NOMO-1 treated with dmso at 0.1 percent for 144 hours (cell line): ENCODE measurements at regions not wholly inside any gene's neighbourhood (a gene's known extent, or its start where the extent isn't known, plus 50 kb on each side); places are given as distances from the start of the nearest gene placed in this dataset.
"Not testable (repeated sequence)": the region's sequence is repeated elsewhere in the genome, so short reads cannot be mapped to it uniquely, and the experiment has no call there.

Source experiments
- DNase-seq: peaks from one replicate; lab custom pipeline; 2025; ENCODE audit not compliant: unreplicated experiment; lab: John Stamatoyannopoulos, UW

DNA sequence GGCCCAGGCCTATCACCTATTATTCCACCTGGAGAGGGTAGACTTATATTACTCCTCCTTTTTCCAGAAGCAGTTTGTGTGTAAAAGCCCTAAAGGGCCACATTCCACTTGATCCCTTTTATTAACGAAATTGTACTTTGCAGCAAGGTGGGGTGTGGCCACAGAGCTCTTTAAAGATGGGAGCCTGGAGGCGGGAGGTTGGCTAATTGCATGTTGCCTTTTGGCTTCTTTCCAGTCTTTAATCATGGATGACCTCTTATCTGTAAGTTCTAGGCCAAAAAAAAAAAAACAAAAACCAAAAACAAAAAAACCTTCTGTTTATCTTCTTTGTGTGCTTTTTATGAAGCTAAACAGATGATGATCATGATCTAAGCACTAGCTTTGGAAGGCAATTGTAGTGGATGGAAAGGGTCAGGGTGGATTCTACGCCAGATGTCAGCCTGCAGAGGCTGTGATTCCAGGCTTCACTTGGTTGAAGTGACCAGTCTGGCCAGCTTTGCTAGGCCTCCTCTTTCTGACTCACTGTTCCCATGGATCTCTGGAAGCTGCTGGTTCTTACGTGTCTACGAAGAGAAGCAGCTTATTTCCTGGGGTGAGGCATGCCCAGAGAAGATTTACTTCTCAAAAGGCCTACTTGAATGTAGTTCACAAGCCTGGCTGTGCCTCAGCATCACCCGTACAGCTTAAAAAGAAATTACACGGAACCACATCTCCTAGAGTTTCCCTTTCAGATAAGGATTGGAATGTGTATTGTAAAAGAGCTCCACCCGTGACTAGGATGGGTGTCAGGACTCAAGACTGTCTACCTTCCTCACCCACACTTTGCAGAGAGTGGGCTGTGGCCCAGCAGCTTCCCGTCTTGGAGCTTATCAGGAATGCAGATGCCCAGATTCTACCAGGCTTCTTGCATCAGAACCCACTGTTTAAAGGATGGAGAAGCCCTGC lies 330.9 kb upstream of the C2CD4B start:
- no peak for DNase-seq

DNA sequence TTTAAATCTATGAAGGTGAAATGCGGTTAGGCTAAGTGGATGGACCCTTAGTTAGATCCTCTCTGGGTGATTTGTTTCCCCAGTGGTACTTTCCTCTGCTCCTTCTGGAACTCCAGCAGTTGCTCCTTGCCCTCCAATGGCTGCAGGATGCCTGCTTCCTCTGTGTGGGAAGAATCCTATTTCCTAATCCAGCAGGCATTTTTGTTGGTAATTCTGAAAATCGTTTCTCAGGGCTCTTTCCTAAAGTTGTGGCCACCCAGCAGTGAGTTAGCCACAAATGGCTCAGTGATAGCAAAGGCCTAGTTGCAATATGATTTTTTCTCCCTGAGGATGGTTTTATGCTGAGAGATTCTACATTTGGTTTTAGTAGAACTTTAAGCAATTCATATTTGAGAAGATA lies 332.3 kb upstream of the C2CD4B start:
- DNase-seq = no peak

DNA sequence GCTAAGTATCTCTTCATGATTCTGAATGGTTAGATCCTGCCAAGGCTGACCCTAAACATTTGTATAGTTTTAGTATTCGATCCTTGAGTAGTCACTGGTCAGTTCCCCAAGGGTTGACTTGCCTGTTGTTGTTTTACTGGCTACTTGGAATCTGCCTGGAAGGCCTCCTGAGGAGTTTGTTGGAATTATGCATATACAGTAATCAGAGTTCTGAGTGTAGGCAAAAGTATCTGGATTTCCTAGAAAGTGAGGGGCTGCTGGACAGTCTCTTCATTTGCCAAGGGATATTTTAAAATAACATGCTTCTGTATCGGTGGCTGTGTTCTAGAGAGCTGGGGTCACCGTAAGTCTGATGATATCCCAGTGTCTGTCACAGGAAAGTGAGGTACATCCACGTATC lies 333.2 kb upstream of the C2CD4B start:
- DNase-seq = no peak

DNA sequence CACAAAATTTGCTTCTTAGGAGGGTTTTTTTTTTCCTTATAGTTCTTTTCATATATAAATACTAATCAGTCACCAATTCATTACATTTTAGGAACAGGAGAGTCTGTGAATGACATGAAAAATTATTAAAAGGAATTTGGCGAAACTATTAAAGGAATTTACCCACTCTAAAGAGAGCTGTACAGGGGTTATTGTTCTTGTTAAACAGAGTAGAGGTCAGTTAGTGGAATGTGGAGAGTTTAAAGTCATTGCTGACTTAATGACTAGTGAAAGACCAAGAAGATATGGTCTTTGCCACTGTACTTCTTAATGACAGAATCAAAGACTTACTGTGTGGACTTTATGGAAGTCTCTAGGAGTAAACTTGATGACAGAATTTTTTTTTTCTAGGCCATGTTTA lies 333.6 kb upstream of the C2CD4B start:
- no peak for DNase-seq

DNA sequence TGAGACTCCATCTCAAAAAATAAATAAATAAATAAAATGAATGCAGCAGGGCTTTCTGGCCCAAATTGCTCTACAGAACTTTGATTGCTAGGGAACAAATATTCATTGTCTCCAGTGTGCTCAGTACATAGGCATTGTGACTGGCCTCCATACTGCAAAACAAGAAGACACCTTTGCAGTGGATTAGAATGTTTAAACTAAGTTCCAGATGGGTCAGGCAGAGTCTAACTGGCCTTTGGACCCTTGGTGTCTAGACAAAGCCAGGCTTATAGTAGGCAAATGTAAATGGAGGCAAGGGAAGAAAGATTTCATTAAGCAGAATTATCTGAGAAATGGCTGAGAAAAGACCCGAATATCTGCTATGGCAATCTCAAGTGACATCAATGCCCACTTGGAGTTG lies 335.2 kb upstream of the C2CD4B start:
- no peak for DNase-seq

DNA sequence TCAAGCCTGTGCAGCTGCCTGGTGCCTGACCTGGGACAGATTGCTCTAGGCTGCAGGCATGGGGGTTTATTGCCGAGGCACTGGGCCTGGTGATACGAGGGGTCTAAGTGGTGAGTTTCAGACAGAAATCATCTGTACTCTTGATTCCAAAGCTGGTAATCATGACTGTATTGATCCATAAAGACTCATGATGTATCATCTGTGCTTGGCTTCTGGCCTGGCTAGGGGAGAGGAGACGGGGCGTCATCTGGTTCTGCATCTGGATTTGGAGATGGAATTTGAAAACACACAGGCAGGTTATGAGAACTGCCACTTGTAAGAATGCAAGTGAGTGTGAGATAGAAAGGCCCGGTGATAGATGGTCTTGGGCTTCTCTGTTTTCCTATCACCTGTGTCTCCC lies 337.4 kb upstream of the C2CD4B start:
- no peak for DNase-seq

DNA sequence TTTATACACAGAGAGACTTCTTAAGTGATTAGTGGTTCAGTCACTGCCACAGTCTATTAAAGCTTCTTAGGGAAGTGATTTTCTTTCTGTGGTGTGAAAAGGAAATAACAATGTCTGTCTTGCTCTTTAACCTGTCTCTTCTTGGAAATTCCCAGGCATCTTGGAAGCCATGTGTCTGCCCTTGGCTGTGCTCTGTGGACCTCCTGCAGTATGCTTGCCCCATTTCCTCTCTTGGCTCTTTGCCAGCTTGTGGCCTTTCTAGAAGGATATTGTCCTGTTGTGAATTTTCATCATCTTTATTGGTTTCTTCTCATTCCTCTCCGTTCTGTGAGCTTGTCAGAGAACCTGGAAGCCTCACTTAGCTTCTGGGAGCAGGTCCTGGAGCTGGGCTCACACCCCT lies 338.4 kb upstream of the C2CD4B start:
- no peak for DNase-seq

DNA sequence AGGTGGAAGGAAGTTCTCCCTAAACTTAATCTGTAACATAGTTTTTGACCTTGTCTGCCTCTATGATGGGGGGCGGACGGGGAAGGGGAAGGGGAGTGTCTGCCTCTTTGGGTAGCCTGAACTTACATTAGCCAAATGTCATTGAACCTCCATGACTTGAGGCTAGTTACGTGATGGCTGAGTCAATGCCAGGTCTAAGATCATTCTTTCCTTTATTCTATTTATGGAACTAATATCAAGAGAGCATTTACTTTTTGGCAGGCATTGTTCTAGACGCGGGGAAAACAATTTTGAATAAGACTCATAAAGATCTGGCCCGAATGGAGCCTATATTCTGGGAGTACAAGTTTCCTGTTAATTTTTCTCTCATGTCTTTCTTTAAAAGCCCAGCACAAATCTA lies 340.7 kb upstream of the C2CD4B start:
- DNase-seq = no peak

DNA sequence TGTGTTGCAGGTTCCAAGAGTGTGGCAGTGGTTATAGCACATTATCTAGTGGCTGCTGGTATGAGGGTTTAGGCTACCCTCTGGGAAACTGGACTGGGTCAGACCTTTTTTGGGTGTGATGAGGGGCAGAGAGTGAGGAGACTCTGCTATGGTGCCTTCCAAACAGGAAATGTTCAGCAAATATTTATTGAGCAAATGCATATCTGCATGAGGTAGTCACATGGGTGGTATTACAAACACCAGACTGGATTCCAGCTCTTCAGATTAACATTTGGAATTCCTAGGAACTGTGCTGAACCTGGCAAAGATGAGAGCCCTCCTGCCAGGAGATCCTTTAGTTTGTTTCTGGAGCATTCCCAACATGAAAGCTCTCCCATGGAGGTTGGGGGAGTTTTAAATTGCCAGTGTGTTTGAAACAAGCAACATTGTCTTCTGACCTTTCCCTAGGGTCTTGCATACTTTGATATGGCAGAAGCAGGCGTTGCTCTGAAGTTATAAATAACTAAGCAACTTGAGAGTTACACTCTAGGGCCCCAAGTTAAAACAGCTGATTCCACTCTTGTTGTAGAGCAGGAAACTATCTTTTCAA lies 341.2 kb upstream of the C2CD4B start:
- no peak for DNase-seq

DNA sequence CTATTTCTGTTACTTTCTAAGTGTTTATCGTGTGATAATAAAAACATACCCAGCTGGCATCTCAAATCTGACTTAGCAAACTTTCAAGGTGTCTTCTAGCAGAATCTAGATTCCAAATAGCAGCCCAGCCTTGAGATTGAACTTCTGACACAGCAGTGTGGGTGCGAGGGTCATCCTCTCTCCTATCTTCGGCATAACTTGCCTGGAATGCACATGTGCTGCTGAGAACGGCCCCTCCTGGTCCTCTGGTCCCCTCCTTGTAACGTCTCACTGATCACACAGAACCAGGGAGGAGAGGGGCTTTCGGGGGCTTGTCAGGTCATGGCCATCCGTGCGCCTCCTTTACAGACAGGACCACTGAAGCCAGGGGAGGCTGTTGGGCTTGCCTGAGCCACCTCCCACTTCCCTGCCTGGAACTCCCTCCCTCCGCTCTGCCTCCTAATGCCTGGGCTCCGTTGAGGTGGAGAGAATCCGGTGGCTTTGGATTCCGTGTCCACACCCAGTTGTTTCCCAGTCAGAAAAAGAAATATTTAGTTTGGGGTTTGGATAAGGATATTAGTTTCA lies 344.4 kb upstream of the C2CD4B start:
- no peak for DNase-seq

DNA sequence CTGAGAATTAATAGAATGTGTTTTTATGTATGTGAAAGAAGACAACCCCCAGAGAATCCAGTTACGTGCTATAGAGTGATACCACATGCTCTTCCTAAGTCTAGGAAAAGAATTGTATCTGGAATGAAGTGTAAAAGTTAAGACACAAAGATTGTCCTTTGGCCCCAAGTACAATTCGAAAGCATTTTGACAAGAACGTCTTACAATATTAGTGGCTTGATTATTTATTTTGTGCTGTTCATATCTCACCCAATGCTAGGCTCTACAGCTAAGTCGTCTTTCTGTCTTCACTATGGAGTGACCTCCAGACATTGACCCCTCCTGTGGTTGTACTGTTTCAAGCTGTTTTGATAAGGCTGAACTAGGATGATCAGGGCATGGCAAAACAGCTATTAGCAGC lies 345.7 kb upstream of the C2CD4B start:
- no peak for DNase-seq

DNA sequence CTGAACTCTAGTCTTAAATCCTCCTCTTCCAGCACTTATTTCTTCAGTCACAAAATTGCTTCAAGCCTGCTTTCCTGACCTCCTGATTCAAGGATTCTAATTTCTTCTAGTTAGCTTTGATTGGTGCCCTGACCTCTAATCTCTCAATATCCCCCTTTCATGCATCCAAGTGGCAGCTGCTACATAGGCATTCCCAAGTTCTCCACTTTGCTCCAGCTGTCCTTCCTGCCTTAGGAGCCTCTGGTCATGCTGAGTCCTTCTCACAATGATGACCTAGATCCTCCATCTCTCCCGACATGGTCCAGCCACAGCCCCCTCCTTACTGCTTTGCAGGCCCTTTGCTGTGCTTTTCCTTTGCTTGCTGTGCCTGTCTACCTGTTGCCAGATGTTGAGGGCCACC lies 347.8 kb upstream of the C2CD4B start:
- no peak for DNase-seq

DNA sequence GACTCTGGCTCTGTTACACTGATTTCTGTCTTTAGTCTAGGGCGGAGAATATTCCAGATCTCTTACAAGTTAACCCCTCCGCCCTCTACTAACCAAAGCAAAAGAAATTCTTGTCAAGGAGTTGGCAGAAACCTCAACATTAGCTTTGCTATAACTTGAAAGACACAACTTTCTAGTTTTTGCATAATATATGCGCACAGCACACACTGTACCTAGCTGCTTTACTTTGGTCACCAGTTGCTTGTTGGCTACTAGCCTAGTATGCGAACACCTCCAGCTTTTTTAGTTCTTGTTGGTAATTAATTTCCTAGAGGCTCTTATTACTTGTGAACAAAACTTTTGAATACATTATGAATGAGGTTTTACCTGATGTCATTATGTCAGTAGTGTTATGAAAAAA lies 348.8 kb upstream of the C2CD4B start:
- no peak for DNase-seq

DNA sequence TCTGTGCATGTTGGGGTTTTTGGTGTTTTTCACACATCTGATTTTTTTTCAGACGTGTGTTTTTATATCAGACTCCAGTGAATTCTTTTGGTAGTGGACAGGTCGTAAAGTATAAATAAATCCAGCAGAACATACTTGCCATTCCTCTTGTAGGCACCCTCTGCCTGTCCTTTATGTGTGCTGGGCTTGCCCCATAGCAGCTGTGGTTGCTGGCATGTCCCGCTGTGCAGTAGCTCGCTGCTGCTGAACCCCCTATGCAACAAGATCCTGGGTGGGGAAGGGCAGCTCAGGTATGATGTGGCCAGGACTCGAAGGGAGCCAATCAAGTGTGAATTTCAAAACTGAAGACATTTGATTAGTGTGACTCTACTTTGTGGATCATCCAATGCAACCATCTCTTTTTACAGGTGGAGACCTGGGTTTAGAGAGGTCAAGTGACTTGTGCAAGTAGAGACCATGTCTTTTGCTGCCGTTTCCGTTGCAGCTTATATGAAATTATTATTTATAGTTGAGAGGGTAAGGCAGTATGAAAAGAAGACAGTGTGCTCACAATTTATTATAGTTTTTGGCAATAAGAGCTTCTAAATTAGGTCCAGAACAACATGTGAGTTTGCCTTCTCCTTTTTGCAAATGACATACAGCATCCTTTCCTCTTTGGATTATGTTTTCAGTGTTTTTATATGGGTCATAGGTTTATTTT lies 350.8 kb upstream of the C2CD4B start:
- DNase-seq = no peak

DNA sequence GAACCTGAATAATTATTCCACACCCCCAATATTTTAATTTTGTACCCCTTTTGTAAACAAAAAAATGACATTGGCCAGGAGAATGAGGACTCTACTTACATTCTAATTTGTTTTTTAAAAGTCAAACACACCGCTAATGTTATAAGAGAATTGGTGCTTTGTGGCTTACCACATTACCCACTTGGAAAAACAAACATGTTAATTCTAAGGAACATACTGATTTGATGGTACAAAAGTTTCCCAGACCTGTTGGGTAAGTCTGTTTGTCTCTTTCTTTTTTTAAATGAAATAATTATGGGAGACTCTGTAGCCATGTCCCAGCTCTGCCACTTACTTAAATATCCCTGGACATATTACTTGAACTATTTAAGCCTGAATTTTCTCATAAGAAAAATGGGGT lies 352.5 kb upstream of the C2CD4B start:
- no peak for DNase-seq

DNA sequence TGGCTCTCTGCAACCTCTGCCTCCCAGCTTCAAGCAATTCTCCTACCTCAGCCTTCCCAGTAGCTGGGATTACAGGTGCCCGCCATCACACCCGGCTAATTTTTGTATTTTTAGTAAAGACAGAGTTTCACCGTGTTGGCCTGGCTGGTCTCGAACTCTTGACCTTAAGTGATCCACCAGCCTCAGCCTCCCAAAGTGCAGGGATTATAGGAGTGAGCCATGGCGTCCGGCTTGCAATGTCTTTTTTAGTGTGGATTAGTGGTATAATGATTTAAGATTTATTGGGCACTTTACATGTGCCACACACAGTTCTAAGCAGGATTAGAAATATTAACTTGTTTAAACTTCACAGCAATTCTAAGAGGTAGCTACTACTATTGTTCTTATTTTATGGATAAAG lies 353.6 kb upstream of the C2CD4B start:
- DNase-seq = not testable (repeated sequence)

DNA sequence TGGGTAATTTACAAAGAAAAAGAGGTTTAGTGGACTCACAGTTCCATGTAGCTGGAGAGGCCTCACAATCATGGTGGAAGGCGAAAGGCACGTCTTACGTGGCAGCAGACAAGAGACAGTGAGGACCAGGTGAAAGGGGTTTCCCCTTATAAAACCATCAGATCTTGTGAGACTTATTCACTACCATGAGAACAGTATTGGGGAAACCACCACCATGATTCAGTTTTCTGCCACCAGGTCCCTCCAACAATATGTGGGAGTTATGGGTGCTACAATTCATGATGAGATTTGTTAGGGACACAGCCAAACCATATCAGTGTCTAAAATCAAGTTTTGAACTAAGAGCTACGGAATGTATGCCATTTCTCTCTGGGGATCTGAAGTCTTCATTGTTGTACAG lies 354.8 kb upstream of the C2CD4B start:
- DNase-seq = no peak

DNA sequence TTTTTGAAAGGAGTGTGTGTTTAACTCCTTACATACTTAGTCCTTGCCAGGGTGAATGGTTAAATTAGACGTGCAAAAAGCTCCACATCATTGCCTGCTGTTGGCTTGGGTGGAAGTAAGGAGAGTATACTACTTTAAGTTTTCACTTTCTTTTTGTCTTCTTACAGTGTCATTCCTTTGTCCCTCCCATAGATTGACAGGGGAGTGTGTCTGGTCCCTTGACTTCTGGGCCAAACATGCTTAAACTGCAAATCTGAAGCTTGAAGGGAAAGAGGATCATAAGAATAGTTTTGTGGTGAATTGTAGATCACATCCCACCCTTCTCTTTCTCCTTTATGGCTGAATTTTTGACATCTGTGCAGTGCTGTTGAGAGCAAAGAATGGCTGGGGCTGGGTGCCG lies 355.8 kb upstream of the C2CD4B start:
- no peak for DNase-seq

DNA sequence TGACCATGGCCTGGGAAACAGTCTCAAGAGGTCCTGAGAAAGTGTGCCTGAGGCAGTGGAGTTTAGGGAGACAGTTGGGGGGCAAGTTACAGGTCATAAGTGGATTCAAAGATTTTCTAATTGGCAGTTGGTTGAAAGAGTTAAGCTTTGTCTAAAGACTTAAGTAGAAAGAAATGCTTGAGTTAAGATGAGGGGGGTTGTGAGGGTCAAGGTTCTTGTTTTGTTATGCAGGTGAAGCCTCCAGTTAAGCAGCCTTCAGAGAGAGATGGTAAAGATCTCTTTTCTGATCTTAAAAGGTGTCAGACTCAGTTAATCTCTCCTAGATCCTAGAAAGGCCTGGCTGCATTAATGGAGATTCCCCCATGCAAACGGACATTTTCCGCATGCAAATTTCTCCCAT lies 356.3 kb upstream of the C2CD4B start:
- no peak for DNase-seq

DNA sequence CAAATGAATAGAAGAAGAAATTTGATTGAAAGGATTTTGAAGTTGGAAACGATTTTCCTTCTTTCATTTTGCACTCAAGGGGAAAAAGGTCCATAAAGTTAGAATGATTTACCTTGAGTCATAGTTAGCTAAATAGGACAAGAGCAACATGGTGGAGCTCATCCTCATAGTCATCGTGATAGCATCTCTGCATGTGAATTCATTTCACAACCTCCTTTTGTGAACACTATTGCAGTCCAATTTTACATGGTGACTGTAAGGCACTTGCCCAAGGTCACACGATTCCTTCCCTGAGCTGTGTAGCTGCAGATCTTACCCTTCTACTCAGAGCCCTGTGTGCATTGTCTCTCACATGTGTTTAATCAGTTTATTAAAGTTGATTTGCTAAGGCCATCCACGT lies 359.8 kb upstream of the C2CD4B start:
- no peak for DNase-seq

DNA sequence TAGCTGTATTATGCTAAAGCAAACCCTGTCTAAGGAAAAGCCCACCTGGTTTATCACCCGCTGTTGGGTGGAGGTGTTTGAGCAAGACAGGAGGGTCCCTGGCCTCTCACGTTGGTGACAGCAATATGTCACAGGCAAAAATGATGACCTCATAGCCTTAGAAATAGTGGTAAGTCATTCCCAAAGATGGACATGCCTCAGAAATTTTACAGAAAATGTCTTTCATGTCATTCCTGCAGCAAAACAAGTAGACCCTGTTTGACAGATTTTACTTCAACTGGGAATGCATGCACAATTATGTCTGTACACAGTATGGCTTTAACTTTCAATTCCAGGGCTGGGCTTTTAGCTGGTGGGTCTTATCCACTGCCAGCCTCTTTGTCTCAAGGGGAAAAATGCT lies 362.3 kb upstream of the C2CD4B start:
- DNase-seq = no peak

DNA sequence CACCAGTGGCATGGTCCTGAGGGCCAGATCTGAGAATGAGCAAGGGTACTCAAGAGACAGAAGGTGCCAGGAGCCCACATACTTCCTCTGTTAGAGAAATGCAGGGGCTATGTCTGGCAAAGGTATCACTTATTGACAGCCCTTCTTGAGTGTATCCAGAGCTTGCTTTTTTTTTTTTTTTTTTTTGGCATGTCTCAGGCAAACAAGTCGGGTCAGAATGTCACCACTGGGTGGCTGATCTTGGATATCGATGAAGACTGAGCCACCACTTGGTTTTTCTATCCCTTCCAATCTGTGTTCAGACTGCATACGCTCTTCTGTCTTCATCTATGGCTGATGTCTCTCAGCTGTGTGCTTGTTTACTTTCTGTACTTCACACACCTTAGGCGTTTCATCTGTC lies 363.4 kb upstream of the C2CD4B start:
- DNase-seq = no peak
